ENCODE measurements at regions not wholly inside any gene's neighbourhood (a gene's known extent, or its start where the extent isn't known, plus 50 kb on each side); places are given as distances from the start of the nearest gene placed in this dataset.
A peak's percentile ranks its signal among the peaks of the same experiment; 100 is the strongest.

DNA sequence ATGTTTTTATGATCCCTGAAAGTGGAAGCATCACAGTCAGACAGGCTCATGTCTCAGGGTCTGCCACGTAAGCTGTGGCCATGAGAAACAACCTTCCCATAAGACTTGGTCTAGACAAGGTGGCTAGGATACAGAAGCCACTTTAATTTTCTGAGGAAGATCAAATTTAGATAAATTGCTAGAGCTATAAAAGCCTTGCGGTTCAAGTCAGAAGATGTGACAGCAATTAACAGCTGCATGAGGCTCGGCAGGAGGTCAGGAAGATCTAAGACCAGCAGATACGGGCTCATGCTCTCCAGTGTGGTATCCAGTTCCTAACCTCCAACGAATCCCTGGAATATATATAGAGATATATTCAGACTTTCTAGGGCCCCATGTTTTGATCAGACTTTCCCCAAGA is 577.1 kb downstream of the PLPP3 start:
- no peak for DNase-seq
- no peak overlapping the region for H3K4me3 ChIP-seq (ENCODE audit: control insufficient read depth in 1 of 7, extremely low read depth in 1 of 7, insufficient read depth in 4 of 7, low read depth in 2 of 7, low read length in 6 of 7)
- no peaks in the 10 kb centered on the region for H3K36me3 ChIP-seq (ENCODE audit: control insufficient read depth in 4 of 4, insufficient read depth in 4 of 4, low read length in 3 of 4)
- no peak overlapping the region for H3K27ac ChIP-seq (ENCODE audit: insufficient read depth in 1 of 2, low read depth in 1 of 2, low read length in 2 of 2, poor library complexity in 1 of 2, severe bottlenecking in 2 of 2)
- WGBS (ENCODE audit: insufficient coverage): 100% methylated on average over 3 of the region's 5 CpGs
- ChIA-PET CTCF (no interaction called here), POLR2A (no interaction called here)
- peaks cover 0 to 7% (median 3%) of the 10 kb centered on the region in 5 experiments for H3K9me3 ChIP-seq (ENCODE audit: control extremely low read depth in 1 of 5, control insufficient read depth in 4 of 5, insufficient read depth in 2 of 5, low read depth in 1 of 5, low read length in 4 of 5)
- H3K4me1 ChIP-seq (ENCODE audit: control extremely low read depth in 1 of 4, control insufficient read depth in 4 of 4, insufficient read depth in 4 of 4, low read length in 3 of 4): peaks cover 0 to 6% (median 0%) of the 10 kb centered on the region in 4 experiments
- H3K27me3 ChIP-seq (replicated peaks in 2 of 5; ENCODE audit: control insufficient read depth in 4 of 5, insufficient read depth in 5 of 5, low read length in 4 of 5): no peaks in the 10 kb centered on the region

DNA sequence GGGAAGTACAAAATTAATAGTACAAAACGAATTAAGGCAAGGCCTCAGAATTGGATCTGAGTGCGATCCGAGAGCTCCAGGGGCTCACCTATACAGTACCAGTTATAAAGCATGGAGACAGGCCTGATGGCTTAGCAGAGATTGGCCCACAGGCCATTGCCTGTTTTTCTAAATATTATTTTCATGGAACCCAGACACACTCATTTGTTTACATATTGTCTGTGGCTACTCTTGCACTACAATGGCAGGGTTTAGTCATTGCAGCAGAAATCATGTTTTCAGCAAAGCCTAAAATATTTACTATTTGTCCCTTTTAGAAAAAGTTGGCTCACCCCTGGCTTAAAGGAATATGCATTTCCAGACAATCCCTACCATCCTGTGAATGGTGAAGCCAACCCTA is 578.9 kb downstream of the PLPP3 start:
- 100% methylated on average over 3 of the region's 3 CpGs for WGBS (ENCODE audit: insufficient coverage)
- CTCF ChIA-PET: no interaction called here
- Histone ChIP-seq H3K27ac (ENCODE audit: insufficient read depth in 1 of 2, low read depth in 1 of 2, low read length in 2 of 2, poor library complexity in 1 of 2, severe bottlenecking in 2 of 2) (no peak overlapping the region), H3K27me3 (replicated peaks in 2 of 5; ENCODE audit: control insufficient read depth in 4 of 5, insufficient read depth in 5 of 5, low read length in 4 of 5) (no peaks in the 10 kb centered on the region), H3K4me1 (ENCODE audit: control extremely low read depth in 1 of 4, control insufficient read depth in 4 of 4, insufficient read depth in 4 of 4, low read length in 3 of 4) (peaks cover 0 to 6% (median 0%) of the 10 kb centered on the region in 4 experiments), H3K36me3 (ENCODE audit: control insufficient read depth in 4 of 4, insufficient read depth in 4 of 4, low read length in 3 of 4) (no peaks in the 10 kb centered on the region), H3K9me3 (ENCODE audit: control extremely low read depth in 1 of 5, control insufficient read depth in 4 of 5, insufficient read depth in 2 of 5, low read depth in 1 of 5, low read length in 4 of 5) (peaks cover 0 to 6% (median 3%) of the 10 kb centered on the region in 5 experiments), H3K4me3 (ENCODE audit: control insufficient read depth in 1 of 7, extremely low read depth in 1 of 7, insufficient read depth in 4 of 7, low read depth in 2 of 7, low read length in 6 of 7) (no peak overlapping the region)
- POLR2A ChIA-PET: no interaction called here
- no peak for DNase-seq

DNA sequence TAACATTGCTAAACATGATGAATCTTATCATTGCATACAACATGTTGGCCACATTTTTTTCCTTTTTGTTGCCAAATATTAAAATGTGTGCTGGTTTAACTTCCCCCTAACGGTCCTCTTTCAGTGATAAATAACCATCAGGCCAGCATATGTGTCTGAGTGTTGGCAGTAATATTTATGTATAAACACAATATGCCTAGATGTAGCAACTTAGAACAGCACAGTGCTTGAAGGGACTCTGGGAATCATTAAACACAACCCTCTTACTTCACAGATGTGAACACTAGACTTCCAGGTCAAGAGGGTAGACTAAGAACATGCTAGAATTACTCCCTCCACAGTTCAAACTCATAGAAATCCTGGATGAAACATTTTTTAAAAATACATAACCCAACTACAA is 581.8 kb downstream of the PLPP3 start:
- CTCF ChIA-PET: no interaction called here
- POLR2A ChIA-PET: no interaction called here
- Histone ChIP-seq H3K36me3 (ENCODE audit: control insufficient read depth in 4 of 4, insufficient read depth in 4 of 4, low read length in 3 of 4) (no peaks in the 10 kb centered on the region), H3K4me1 (ENCODE audit: control extremely low read depth in 1 of 4, control insufficient read depth in 4 of 4, insufficient read depth in 4 of 4, low read length in 3 of 4) (no peaks in the 10 kb centered on the region), H3K9me3 (ENCODE audit: control extremely low read depth in 1 of 5, control insufficient read depth in 4 of 5, insufficient read depth in 2 of 5, low read depth in 1 of 5, low read length in 4 of 5) (peaks cover 0 to 7% (median 3%) of the 10 kb centered on the region in 5 experiments), H3K4me3 (ENCODE audit: control insufficient read depth in 1 of 7, extremely low read depth in 1 of 7, insufficient read depth in 4 of 7, low read depth in 2 of 7, low read length in 6 of 7) (no peak overlapping the region), H3K27ac (ENCODE audit: insufficient read depth in 1 of 2, low read depth in 1 of 2, low read length in 2 of 2, poor library complexity in 1 of 2, severe bottlenecking in 2 of 2) (no peak overlapping the region), H3K27me3 (replicated peaks in 2 of 5; ENCODE audit: control insufficient read depth in 4 of 5, insufficient read depth in 5 of 5, low read length in 4 of 5) (no peaks in the 10 kb centered on the region)
- no peak for DNase-seq
- WGBS (ENCODE audit: insufficient coverage): no CpG with 5 or more reads among the region's 1 CpG

DNA sequence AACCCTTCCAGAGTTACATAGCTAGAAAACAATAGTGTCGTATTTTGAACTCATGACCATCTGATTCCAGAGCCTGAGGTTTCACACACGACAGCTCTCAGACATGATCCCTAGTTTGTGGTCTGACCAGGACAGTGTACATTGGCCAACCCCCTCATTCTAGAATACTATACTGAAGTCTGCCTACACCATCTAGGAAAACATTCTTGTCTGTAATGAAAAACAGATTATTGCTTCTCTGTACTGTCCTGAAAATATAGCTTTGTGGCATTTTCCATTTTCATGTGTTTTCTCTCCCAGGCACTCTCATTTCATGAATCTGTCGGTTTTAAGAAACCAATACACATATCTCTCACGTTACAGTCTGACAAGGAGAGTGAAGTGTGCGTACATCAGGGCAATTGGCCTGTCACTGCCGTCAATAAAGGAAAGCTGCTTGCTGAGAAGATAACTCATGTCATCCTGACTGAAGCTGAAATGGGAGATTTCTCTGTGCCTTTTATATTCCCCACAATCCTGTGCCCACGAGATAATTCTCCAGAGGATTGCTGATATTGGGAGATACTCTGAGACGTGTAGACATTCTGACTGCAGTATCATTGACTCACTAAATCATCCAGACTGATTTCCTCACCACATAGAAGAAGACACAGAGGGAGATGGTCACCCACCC is 585.6 kb downstream of the PLPP3 start:
- WGBS (ENCODE audit: insufficient coverage): 94% methylated on average over 6 of the region's 8 CpGs
- peaks cover 0 to 3% (median 0%) of the 10 kb centered on the region in 4 experiments for H3K4me1 ChIP-seq (ENCODE audit: control extremely low read depth in 1 of 4, control insufficient read depth in 4 of 4, insufficient read depth in 4 of 4, low read length in 3 of 4)
- ChIA-PET POLR2A (no interaction called here), CTCF (no interaction called here)
- H3K4me3 ChIP-seq (ENCODE audit: control insufficient read depth in 1 of 7, extremely low read depth in 1 of 7, insufficient read depth in 4 of 7, low read depth in 2 of 7, low read length in 6 of 7): no peak overlapping the region
- no peak overlapping the region for H3K27ac ChIP-seq (ENCODE audit: insufficient read depth in 1 of 2, low read depth in 1 of 2, low read length in 2 of 2, poor library complexity in 1 of 2, severe bottlenecking in 2 of 2)
- no peaks in the 10 kb centered on the region for H3K27me3 ChIP-seq (replicated peaks in 2 of 5; ENCODE audit: control insufficient read depth in 4 of 5, insufficient read depth in 5 of 5, low read length in 4 of 5)
- H3K36me3 ChIP-seq (ENCODE audit: control insufficient read depth in 4 of 4, insufficient read depth in 4 of 4, low read length in 3 of 4): no peaks in the 10 kb centered on the region
- no peak for DNase-seq
- H3K9me3 ChIP-seq (ENCODE audit: control extremely low read depth in 1 of 5, control insufficient read depth in 4 of 5, insufficient read depth in 2 of 5, low read depth in 1 of 5, low read length in 4 of 5): peaks cover 0 to 7% (median 1%) of the 10 kb centered on the region in 5 experiments

- no peak for DNase-seq
- CTCF ChIA-PET: no interaction called here
- WGBS (ENCODE audit: insufficient coverage): 100% methylated on average over 2 of the region's 3 CpGs
- H3K4me1 ChIP-seq (ENCODE audit: control extremely low read depth in 1 of 4, control insufficient read depth in 4 of 4, insufficient read depth in 4 of 4, low read length in 3 of 4): peaks cover 0 to 13% (median 3%) of the 10 kb centered on the region in 4 experiments
- no peaks in the 10 kb centered on the region for H3K36me3 ChIP-seq (ENCODE audit: control insufficient read depth in 4 of 4, insufficient read depth in 4 of 4, low read length in 3 of 4)
- no peak overlapping the region for H3K27ac ChIP-seq (ENCODE audit: insufficient read depth in 1 of 2, low read depth in 1 of 2, low read length in 2 of 2, poor library complexity in 1 of 2, severe bottlenecking in 2 of 2)
- no peak overlapping the region for H3K4me3 ChIP-seq (ENCODE audit: control insufficient read depth in 1 of 7, extremely low read depth in 1 of 7, insufficient read depth in 4 of 7, low read depth in 2 of 7, low read length in 6 of 7)
- peaks cover 0 to 2% (median 0%) of the 10 kb centered on the region in 5 experiments for H3K27me3 ChIP-seq (replicated peaks in 2 of 5; ENCODE audit: control insufficient read depth in 4 of 5, insufficient read depth in 5 of 5, low read length in 4 of 5)
- POLR2A ChIA-PET: no interaction called here
- peaks cover 0 to under 1% (median 0%) of the 10 kb centered on the region in 5 experiments for H3K9me3 ChIP-seq (ENCODE audit: control extremely low read depth in 1 of 5, control insufficient read depth in 4 of 5, insufficient read depth in 2 of 5, low read depth in 1 of 5, low read length in 4 of 5)
Observed at GRCh38 chr1:55990007-55990406, 589.4 kb downstream of the PLPP3 start.

GRCh38 chr1:55988963-55989452 is 590.4 kb downstream of the PLPP3 start:
- H3K9me3 ChIP-seq (ENCODE audit: control extremely low read depth in 1 of 5, control insufficient read depth in 4 of 5, insufficient read depth in 2 of 5, low read depth in 1 of 5, low read length in 4 of 5): no peaks in the 10 kb centered on the region
- CTCF ChIA-PET: interaction anchor here (1.3 kb wide), 1 partner anchor 11 kb away, joined by 3 read pairs; no protein-coding TSS in a partner anchor
- WGBS (ENCODE audit: insufficient coverage): no CpG with 5 or more reads among the region's 1 CpG

DNA sequence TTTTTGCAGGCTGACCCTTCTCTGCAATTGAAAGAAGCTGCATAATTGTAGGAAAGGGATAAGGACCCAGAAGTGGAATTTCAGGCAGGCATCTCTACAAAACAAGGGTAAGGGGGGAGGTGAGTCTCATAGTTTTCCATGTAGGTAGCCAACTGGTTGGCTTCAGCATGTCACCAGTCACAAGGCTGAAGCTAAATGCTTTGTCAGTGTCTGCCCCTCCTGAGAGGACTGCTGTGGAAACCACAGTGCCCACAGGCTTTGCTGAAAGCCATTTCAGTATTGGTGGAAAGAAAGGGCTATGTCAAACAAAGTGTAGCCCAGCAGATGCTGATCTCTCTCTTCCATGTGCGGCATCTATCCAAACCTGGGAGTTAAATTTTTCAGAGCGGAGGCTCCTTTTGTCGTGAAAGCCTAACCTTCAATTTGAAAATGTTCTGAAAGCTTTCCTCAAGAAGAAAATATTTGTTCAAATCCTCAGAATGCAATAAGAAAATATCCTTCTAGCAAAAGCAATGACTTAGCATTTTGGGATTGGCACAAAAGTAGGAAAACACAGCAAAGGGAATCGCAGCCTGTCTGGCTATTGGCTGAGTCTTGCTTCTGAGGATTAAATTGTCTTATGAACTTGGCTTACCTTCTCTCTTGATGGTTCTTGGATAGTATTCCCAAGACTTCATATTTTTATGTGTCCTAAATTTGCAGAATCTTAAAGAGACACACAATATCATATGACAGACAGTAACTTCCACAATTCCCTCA is 591.7 kb downstream of the PLPP3 start:
- ChIA-PET CTCF (interaction anchor here (1.0 to 1.3 kb wide), 2 partner anchors 16 to 24 kb away, joined by 3 read pairs; no protein-coding TSS in a partner anchor), POLR2A (no interaction called here)
- Histone ChIP-seq H3K36me3 (ENCODE audit: control insufficient read depth in 4 of 4, insufficient read depth in 4 of 4, low read length in 3 of 4) (no peaks in the 10 kb centered on the region), H3K9me3 (ENCODE audit: control extremely low read depth in 1 of 5, control insufficient read depth in 4 of 5, insufficient read depth in 2 of 5, low read depth in 1 of 5, low read length in 4 of 5) (no peaks in the 10 kb centered on the region), H3K27me3 (replicated peaks in 2 of 5; ENCODE audit: control insufficient read depth in 4 of 5, insufficient read depth in 5 of 5, low read length in 4 of 5) (peaks cover 0 to 2% (median 0%) of the 10 kb centered on the region in 5 experiments), H3K27ac (ENCODE audit: insufficient read depth in 1 of 2, low read depth in 1 of 2, low read length in 2 of 2, poor library complexity in 1 of 2, severe bottlenecking in 2 of 2) (no peak overlapping the region), H3K4me3 (ENCODE audit: control insufficient read depth in 1 of 7, extremely low read depth in 1 of 7, insufficient read depth in 4 of 7, low read depth in 2 of 7, low read length in 6 of 7) (no peak overlapping the region), H3K4me1 (ENCODE audit: control extremely low read depth in 1 of 4, control insufficient read depth in 4 of 4, insufficient read depth in 4 of 4, low read length in 3 of 4) (peaks cover 0 to 13% (median 3%) of the 10 kb centered on the region in 4 experiments)
- WGBS (ENCODE audit: insufficient coverage): 30% methylated on average over 4 of the region's 4 CpGs
- DNase-seq: peak; percentile 16 to 71 (median 64)

More at GRCh38 chr1:55988963-55989452, 590.4 kb downstream of the PLPP3 start:
- Histone ChIP-seq H3K36me3 (ENCODE audit: control insufficient read depth in 4 of 4, insufficient read depth in 4 of 4, low read length in 3 of 4) (no peaks in the 10 kb centered on the region), H3K4me3 (ENCODE audit: control insufficient read depth in 1 of 7, extremely low read depth in 1 of 7, insufficient read depth in 4 of 7, low read depth in 2 of 7, low read length in 6 of 7) (no peak overlapping the region), H3K27ac (ENCODE audit: insufficient read depth in 1 of 2, low read depth in 1 of 2, low read length in 2 of 2, poor library complexity in 1 of 2, severe bottlenecking in 2 of 2) (no peak overlapping the region), H3K27me3 (replicated peaks in 2 of 5; ENCODE audit: control insufficient read depth in 4 of 5, insufficient read depth in 5 of 5, low read length in 4 of 5) (peaks cover 0 to 2% (median 0%) of the 10 kb centered on the region in 5 experiments), H3K4me1 (ENCODE audit: control extremely low read depth in 1 of 4, control insufficient read depth in 4 of 4, insufficient read depth in 4 of 4, low read length in 3 of 4) (peaks cover 0 to 13% (median 3%) of the 10 kb centered on the region in 4 experiments)
- POLR2A ChIA-PET: no interaction called here
- DNase-seq: peak in 2 of 3 donors; percentile 19 to 29

Data from common myeloid progenitor, CD34-positive (primary cell).